Calu3 (cell line): ENCODE measurements at regions not wholly inside any gene's neighbourhood (a gene's known extent, or its start where the extent isn't known, plus 50 kb on each side); places are given as distances from the start of the nearest gene placed in this dataset.

Experiments
- BruUV-seq: library from RNA; stranded (reverse); fragments of 400-500 nt; replicated peaks from 2 replicates; lab custom pipeline; 2021; lab: Mats Ljungman, UMichigan
- CTCF ChIA-PET: fragments of 300-600 bp; sonication (Branson Sonifier 250); formaldehyde crosslinking; loops from one replicate; lab custom pipeline; 2022; ENCODE audit warnings: antibody characterized with exemption; lab: Charles Lee
- DNase-seq: peaks from one replicate; pipeline ENCODE4 v3.0.0; 2022
- H3K27ac Mint-ChIP-seq: one replicate; pipeline ENCODE4 v1.8.0; 2022; ENCODE audit warnings: mixed read lengths; ENCODE audit not compliant: unreplicated experiment
- H3K27me3 Mint-ChIP-seq: one replicate; pipeline ENCODE4 v1.8.0; 2022; ENCODE audit warnings: mixed read lengths; ENCODE audit not compliant: unreplicated experiment
- H3K36me3 Mint-ChIP-seq: one replicate; pipeline ENCODE4 v1.8.0; 2022; ENCODE audit warnings: mild to moderate bottlenecking, moderate library complexity, mixed read lengths; ENCODE audit not compliant: insufficient read depth, unreplicated experiment
- H3K4me1 Mint-ChIP-seq: one replicate; pipeline ENCODE4 v1.8.0; 2022; ENCODE audit warnings: mild to moderate bottlenecking, low read depth, mixed read lengths; ENCODE audit not compliant: unreplicated experiment
- H3K4me3 Mint-ChIP-seq: one replicate; pipeline ENCODE4 v1.8.0; 2022; ENCODE audit warnings: mild to moderate bottlenecking, low read depth, moderate library complexity, mixed read lengths; ENCODE audit not compliant: unreplicated experiment
- H3K9me3 Mint-ChIP-seq: one replicate; pipeline ENCODE4 v1.8.0; 2022; ENCODE audit warnings: low read depth, mixed read lengths; ENCODE audit not compliant: unreplicated experiment
- intact Hi-C: fragments of 100-400 bp; cut with micrococcal nuclease; formaldehyde crosslinking; loops from one replicate; pipeline ENCODE4 v1.10.0; 2022; ENCODE audit not compliant: unreplicated experiment
- TF ChIP-seq, protein P1 (sequence below): fragments of 200-600 bp; IDR thresholded peaks from one replicate; pipeline ENCODE4 v1.8.0; 2022; ENCODE audit warnings: antibody characterized with exemption; ENCODE audit not compliant: unreplicated experiment

DNA sequence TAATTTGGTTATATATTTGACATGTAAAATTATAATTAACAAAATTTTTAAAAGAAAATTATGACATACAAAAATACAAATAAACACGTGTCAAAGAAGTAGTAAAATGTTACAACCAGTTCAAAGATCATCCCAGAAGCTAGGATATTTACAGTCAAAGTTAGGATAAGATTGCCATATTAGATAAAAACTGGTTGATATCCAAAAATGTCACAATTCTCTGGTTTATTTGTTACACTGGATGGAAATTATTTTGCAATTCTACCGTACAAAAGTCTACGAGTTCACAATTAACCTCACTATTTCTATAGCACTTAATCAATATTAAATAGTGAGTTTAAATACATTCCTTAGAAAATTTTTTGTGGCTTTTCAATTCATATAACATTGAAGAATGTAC is 673.8 kb downstream of the GBE1 start:
- no peaks in the 10 kb centered on the region for H3K4me1 Mint-ChIP-seq
- no TSS peak for BruUV-seq
- intact Hi-C loops, result no loop called here
- H3K36me3 Mint-ChIP-seq, result no peaks in the 10 kb centered on the region
- H3K9me3 Mint-ChIP-seq, result no peaks in the 10 kb centered on the region
- no peak overlapping the region for H3K27ac Mint-ChIP-seq
- TF ChIP-seq, protein P1, sequence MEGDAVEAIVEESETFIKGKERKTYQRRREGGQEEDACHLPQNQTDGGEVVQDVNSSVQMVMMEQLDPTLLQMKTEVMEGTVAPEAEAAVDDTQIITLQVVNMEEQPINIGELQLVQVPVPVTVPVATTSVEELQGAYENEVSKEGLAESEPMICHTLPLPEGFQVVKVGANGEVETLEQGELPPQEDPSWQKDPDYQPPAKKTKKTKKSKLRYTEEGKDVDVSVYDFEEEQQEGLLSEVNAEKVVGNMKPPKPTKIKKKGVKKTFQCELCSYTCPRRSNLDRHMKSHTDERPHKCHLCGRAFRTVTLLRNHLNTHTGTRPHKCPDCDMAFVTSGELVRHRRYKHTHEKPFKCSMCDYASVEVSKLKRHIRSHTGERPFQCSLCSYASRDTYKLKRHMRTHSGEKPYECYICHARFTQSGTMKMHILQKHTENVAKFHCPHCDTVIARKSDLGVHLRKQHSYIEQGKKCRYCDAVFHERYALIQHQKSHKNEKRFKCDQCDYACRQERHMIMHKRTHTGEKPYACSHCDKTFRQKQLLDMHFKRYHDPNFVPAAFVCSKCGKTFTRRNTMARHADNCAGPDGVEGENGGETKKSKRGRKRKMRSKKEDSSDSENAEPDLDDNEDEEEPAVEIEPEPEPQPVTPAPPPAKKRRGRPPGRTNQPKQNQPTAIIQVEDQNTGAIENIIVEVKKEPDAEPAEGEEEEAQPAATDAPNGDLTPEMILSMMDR, result no peak
- no peak for DNase-seq
- no peak overlapping the region for H3K4me3 Mint-ChIP-seq
- H3K27me3 Mint-ChIP-seq, result no peaks in the 10 kb centered on the region
- CTCF ChIA-PET, result no interaction called here

DNA sequence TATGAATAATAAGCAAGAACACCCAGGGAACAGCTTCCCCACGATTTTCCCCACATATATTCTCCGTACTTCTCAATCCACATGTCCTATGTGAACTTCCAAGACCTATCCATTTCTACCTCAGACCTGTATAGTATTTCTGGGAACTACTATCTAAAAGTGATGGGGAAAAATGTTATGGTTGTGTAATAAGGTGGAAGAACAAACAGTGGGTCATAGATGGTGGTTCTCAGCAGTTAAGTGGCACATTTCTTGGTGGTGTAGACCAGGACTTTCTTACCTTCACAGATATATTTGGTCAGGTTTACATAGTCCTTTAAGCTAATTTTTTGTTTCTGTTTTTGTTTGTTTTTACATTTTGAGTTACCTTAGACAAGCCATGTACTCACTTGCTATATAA is 675.1 kb downstream of the GBE1 start:
- H3K4me1 Mint-ChIP-seq, result no peaks in the 10 kb centered on the region
- no TSS peak for BruUV-seq
- no peaks in the 10 kb centered on the region for H3K27me3 Mint-ChIP-seq
- intact Hi-C loops, result no loop called here
- no peaks in the 10 kb centered on the region for H3K36me3 Mint-ChIP-seq
- no peak for DNase-seq
- H3K4me3 Mint-ChIP-seq, result no peak overlapping the region
- H3K9me3 Mint-ChIP-seq, result no peaks in the 10 kb centered on the region
- no peak overlapping the region for H3K27ac Mint-ChIP-seq
- CTCF ChIA-PET, result no interaction called here
- TF ChIP-seq, protein P1, result no peak

DNA sequence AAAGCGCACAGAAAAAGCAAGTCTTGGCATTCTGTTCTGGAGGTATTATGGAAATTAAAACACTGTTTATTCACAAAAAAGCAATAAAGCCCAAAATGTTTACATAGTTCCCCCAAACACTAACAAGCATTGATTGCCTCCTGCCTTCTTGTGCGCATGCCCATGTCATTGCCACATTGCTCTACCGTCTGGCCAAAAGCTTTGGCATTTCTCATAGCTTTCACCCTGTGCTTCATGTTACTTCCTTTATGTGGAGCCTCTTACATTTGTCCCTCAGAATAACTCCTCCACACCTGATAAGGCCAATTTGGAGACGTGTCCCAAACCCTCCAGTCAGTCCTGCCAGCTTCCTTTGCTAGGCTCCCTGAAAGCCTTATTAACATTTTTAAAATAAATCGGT is 680.8 kb downstream of the GBE1 start:
- no peak overlapping the region for H3K4me3 Mint-ChIP-seq
- TF ChIP-seq, protein P1, result no peak
- no peaks in the 10 kb centered on the region for H3K9me3 Mint-ChIP-seq
- CTCF ChIA-PET, result no interaction called here
- no peaks in the 10 kb centered on the region for H3K36me3 Mint-ChIP-seq
- intact Hi-C loops, result no loop called here
- H3K27ac Mint-ChIP-seq, result no peak overlapping the region
- no peak for DNase-seq
- H3K4me1 Mint-ChIP-seq, result no peaks in the 10 kb centered on the region
- no peaks in the 10 kb centered on the region for H3K27me3 Mint-ChIP-seq
- BruUV-seq, result no TSS peak

DNA sequence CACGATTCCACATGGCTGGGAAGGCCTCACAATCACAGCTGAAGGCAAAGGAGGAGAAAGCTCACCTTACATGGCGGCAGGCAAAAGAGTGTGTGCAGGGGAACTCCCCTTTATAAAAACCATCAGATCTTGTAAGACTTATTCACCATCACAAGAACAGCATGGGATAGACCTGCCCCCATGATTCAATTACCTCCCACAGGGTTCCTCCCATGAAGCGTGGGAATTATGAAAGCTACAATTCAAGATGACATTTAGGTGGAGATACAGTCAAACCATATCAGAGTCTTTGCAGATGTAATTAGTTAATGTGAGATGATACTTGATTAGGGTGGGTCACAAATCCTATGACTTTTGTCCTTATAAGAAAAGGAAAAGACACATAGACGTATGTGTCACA is 688.9 kb downstream of the GBE1 start:
- TF ChIP-seq, protein P1, result no peak
- H3K27ac Mint-ChIP-seq, result no peak overlapping the region
- no peaks in the 10 kb centered on the region for H3K36me3 Mint-ChIP-seq
- intact Hi-C loops, result no loop called here
- BruUV-seq, result no TSS peak
- CTCF ChIA-PET, result no interaction called here
- no peaks in the 10 kb centered on the region for H3K4me1 Mint-ChIP-seq
- no peak for DNase-seq
- no peaks in the 10 kb centered on the region for H3K27me3 Mint-ChIP-seq
- peaks cover 9% of the 10 kb centered on the region for H3K9me3 Mint-ChIP-seq
- H3K4me3 Mint-ChIP-seq, result no peak overlapping the region

DNA sequence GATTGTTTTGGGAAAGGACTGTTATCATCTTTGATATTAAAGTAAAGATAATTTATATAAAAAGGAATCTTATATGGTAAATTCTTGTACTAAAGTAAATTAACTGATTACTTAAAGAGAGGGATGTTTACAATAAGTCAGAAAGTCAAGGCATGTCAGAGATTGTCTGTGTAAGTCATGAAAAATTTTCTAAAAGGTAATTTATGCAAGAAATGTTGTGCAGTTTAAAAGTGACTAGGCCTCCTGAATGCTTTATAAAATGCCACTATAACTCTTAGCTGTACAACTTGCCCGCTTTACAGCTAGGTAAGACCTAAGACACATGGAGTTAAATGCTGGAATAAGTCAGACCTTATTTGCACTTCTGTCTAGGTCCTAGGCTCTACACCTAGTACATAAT is 692.9 kb downstream of the GBE1 start:
- H3K9me3 Mint-ChIP-seq, result peaks cover 18% of the 10 kb centered on the region

More for the DNA sequence above, 692.9 kb downstream of the GBE1 start:
- Mint-ChIP-seq H3K4me3 (no peak overlapping the region), H3K4me1 (no peaks in the 10 kb centered on the region), H3K27ac (no peak overlapping the region), H3K36me3 (no peaks in the 10 kb centered on the region), H3K27me3 (no peaks in the 10 kb centered on the region)
- no TSS peak for BruUV-seq
- TF ChIP-seq, protein P1, result no peak
- CTCF ChIA-PET, result no interaction called here
- intact Hi-C loops, result no loop called here
- DNase-seq, result no peak
